GM18868 (cell line): ENCODE measurements at regions not wholly inside any gene's neighbourhood (a gene's known extent, or its start where the extent isn't known, plus 50 kb on each side); places are given as distances from the start of the nearest gene placed in this dataset.
A peak's percentile ranks its signal among the peaks of the same experiment; 100 is the strongest.

Experiments used
- ATAC-seq: cut with Tn5 transposase; IDR thresholded peaks from one replicate; pipeline ENCODE4 v1.9.1; 2021; ENCODE audit warnings: mild to moderate bottlenecking, moderate library complexity; ENCODE audit not compliant: unreplicated experiment

GRCh38 chr1:244106837-244107493 lies 55.9 kb downstream of the ZBTB18 start:
- no peak for ATAC-seq

GRCh38 chr1:244111027-244111426 lies 59.9 kb downstream of the ZBTB18 start:
- peak; percentile 93 for ATAC-seq

GRCh38 chr1:244112041-244112440 lies 61.0 kb downstream of the ZBTB18 start:
- ATAC-seq: no peak

- ATAC-seq: no peak
Measured at GRCh38 chr1:244112636-244113035, 61.6 kb downstream of the ZBTB18 start.

GRCh38 chr1:244113532-244114320 lies 62.6 kb downstream of the ZBTB18 start:
- ATAC-seq: no peak

GRCh38 chr1:244114892-244115291 lies 63.8 kb downstream of the ZBTB18 start:
- ATAC-seq: no peak

- no peak for ATAC-seq
Measured at GRCh38 chr1:244116946-244117345, 65.9 kb downstream of the ZBTB18 start.

GRCh38 chr1:244118109-244118761 lies 67.2 kb downstream of the ZBTB18 start:
- no peak for ATAC-seq

- ATAC-seq: no peak
Measured at GRCh38 chr1:244128591-244129383, 77.7 kb downstream of the ZBTB18 start.

GRCh38 chr1:244137276-244137675 lies 86.2 kb downstream of the ZBTB18 start:
- ATAC-seq: no peak

GRCh38 chr1:244137725-244138124 lies 86.6 kb downstream of the ZBTB18 start:
- ATAC-seq: no peak

- no peak for ATAC-seq
Measured at GRCh38 chr1:244138399-244138798, 87.3 kb downstream of the ZBTB18 start.

- no peak for ATAC-seq
Measured at GRCh38 chr1:244139655-244140054, 88.6 kb downstream of the ZBTB18 start.

- ATAC-seq: no peak
Measured at GRCh38 chr1:244140420-244140819, 89.3 kb downstream of the ZBTB18 start.

- no peak for ATAC-seq
Measured at GRCh38 chr1:244144053-244144452, 93.0 kb downstream of the ZBTB18 start.

- no peak for ATAC-seq
Measured at GRCh38 chr1:244150071-244150470, 99.0 kb downstream of the ZBTB18 start.

- ATAC-seq: peak; percentile 87
Measured at GRCh38 chr1:244150665-244151064, 99.6 kb downstream of the ZBTB18 start.

GRCh38 chr1:244151537-244151936 lies 100.5 kb downstream of the ZBTB18 start:
- ATAC-seq: no peak

GRCh38 chr1:244154508-244154871 lies 103.4 kb downstream of the ZBTB18 start:
- ATAC-seq: no peak

GRCh38 chr1:244154872-244155531 lies 103.9 kb downstream of the ZBTB18 start:
- ATAC-seq: no peak

- no peak for ATAC-seq
Measured at GRCh38 chr1:244155661-244156060, 104.6 kb downstream of the ZBTB18 start.
